ENCODE measurements at regions not wholly inside any gene's neighbourhood (a gene's known extent, or its start where the extent isn't known, plus 50 kb on each side); places are given as distances from the start of the nearest gene placed in this dataset.
A peak's percentile ranks its signal among the peaks of the same experiment; 100 is the strongest.

GRCh38 chr2:134770702-134771101 lies 51.9 kb upstream of the TMEM163 start:
- no peak for DNase-seq

DNA sequence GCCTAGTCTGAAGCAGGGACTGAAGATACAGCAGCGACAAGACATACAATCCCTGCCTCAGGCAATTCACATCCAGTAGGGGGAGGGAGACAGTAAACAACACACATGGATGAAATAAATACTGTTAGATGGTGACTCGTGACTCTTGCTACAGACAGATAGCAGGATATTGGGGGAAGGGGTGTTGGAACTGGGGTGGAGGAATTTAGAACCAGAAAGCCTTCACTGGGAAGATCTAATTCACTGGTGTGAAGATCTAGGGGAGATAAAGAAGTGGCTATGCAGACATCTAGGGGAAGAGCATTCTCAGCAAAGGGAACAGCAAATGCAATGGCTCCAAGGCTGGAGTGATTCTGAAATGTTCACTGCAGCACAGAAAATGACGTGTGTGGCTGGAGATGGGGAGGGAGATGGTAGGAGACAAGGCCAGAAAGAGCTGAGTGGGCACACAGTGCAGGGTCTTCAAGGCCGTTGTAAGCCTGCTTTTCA lies 52.6 kb upstream of the TMEM163 start:
- no peak for DNase-seq

- DNase-seq = no peak
Observed at GRCh38 chr2:134772493-134773169, 53.8 kb upstream of the TMEM163 start.

GRCh38 chr2:134773335-134773734 lies 54.5 kb upstream of the TMEM163 start:
- peak in 1 of 51 donors; percentile 8 for DNase-seq

DNA sequence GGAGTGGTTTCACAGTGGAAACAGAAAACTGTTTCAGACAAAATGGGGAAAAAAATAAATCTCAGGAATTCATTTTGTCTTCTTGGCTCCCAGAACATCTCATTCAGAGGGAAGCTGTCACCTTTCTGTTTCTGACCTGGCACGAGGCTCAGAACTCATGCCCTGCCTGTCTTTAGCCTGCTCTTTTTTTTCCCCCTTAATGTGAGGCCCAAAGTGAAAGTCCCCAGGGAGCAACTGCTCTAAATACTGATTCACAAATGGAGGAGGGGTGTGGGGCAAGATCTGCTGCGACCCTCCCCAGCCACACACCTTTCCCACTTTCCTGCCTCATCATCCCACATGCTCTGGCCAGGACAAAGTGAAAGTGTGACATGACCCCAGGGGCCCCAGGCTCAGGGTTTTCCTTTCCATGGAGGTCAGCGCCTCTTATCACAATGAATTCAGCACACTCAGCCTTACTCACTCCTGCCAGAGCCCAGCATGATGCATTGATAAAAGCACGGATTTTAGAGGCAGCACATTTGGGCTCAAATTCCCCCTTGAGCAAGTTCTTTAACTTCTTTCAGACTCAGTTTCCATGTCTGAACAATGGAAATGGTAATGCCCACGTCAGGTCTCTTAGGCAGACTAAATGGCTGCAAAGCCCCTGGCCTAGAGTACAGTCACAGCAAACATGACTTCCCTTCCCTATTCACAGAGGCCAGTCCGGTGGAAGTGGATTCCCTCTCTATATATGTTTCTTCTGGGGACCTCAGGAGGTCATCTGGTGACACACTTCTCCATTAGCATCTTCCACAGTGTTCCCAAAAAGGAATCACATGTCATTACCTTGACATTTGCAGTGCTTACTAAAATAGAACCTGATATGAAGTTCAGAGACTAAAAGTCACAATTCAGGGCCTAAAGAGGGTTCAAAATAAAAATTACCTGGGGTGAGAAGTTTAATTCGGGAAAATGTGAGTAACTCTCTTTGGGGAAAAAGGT lies 55.3 kb upstream of the TMEM163 start:
- DNase-seq = no peak

DNA sequence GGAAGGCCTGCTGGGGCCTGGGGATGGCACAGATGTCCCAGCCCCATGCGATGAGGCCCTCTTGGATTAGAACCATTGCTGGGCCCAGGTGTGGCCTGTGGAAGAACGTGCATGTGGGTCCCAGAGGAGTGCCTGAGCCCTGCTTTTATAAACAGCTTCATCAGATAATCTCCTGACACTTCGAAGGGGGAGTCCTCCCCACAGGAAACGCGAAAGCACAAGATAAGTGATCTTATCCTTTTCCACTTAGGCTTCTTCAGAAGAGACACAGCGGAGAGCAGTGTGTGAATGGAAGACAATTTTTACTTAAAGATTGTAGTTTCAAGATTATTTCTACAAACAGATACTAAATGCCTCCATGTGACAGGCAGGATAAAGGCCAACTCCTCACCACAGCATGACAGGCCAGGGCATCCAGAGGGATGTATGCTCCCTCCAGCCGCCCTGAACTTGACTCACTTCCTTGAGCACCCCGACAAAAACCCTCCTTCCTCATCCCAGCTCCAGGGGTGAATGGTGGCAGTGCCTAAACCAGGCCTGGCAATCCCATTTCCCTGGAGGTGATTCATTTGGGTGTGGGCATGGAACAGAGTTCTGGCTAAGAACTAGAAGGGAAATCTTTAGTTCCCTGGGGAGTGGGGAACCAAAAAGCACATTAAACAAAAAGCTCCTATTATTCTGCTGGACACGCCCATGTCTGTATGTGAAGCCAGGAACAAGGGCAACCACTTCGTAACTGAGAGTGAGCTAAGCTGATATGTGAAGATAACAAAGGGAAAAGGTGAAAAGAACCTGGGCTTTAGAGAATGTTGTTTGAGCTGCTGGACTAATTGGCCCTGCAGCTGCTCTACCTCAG lies 56.2 kb upstream of the TMEM163 start:
- DNase-seq = no peak

DNA sequence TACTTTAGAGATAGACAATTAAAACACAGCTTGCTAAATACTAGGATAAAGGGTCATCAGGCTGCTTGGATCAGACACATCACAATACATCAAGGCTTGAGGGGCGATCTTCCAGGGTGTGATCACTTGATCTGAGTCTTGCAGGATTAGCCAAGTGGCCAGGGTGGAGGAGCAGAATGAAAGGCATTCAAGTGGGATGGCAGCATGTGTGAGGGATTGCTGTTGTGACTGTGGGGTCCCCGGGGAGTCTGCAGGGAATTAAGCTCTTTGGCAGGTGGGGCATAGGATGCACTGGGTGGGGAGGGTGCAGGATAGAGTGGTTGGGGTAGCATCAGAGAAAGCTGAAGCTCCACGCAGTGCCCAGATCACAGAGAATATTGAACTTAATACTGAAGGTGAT lies 58.0 kb upstream of the TMEM163 start:
- no peak for DNase-seq

GRCh38 chr2:134777593-134777992 lies 58.8 kb upstream of the TMEM163 start:
- no peak for DNase-seq

DNA sequence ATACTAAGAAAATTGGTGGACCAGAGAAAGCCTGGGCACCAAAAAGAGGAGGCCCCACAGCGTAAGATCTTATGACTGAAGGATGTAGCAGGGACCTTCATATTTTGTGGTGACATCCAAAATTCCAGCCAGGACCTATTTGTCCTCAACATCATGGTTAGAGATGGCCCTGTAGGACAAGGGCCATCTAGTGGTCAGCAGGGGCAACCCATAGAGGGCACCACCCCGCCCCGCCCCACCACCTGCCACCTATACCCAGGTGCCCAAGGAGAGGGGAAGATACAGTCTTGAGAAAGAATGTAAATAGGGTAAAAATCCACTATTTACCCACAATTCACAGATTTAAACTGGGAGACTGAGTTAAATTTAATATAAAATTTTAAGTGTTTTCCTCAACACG lies 59.6 kb upstream of the TMEM163 start:
- DNase-seq = no peak

GRCh38 chr2:134780972-134781371 lies 57.4 kb upstream of the ACMSD start:
- no peak for DNase-seq

DNA sequence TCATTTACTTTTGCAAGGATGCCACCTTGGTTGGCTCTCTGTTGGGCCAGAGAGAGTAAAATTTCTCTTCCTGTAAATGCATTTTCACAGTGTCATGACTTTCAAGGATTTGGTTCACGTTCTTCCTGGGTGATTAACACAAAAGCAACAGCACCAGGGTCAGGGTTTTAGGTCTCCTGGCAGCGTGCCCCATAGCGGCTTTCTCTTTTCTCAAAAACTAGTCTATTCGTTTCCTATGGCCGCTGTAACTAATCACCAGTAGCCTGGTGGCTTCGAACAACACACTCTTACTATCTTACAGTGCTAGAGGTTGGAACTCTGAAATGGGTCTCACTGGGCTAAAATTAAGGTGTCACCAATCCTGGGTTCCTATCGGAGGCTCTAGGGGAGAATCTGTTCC lies 56.3 kb upstream of the ACMSD start:
- DNase-seq = no peak

GRCh38 chr2:134782792-134783191 lies 55.6 kb upstream of the ACMSD start:
- DNase-seq = peak in 3 of 51 donors; percentile 1 to 16 (median 4)

DNA sequence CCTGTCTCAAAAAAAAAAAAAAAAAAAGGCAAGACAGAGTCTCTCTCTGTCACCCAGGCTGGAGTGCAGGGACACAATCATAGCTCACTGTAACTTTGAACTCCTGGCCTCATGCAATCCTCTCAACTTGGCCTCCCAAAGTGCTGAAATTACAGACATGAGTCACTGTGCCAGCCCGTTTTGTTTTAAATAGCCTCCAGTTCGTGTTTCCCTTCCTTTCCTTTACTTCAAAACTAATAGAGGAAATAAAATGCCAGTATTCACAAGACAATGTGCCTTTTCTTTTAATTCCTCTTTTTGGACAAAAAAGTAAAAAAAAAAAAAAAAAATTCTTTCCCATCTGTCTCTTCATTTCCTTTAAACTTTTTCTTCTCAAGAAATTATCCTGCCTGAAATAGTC lies 54.5 kb upstream of the ACMSD start:
- no peak for DNase-seq

- DNase-seq = no peak
Observed at GRCh38 chr2:134785659-134786430, 52.6 kb upstream of the ACMSD start.

DNA sequence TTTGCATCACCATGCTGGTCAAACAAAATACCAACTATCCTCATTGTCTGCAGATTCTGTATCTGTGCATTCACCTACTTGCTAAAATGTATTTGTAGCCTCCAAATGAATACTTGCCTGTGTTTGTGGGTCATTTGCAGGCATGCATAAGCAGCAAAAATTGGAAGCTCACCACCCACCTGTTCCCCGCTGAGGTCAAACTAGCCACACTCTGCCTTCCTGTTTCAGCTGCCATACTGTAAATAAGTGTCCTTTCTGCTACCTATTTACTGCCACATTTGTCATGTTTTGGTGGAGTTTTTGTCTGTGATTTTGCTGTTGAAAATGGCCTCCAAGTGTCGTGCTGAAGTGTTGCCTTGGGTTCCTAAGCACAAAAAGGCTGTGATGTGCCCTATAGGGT lies 50.0 kb upstream of the ACMSD start:
- no peak for DNase-seq

Measured in hypothalamus (tissue), 51 donors.